Tibial nerve (tissue), 4 donors: ENCODE measurements at regions not wholly inside any gene's neighbourhood (a gene's known extent, or its start where the extent isn't known, plus 50 kb on each side); places are given as distances from the start of the nearest gene placed in this dataset.

Experiments used
- CTCF ChIP-seq, 5 experiments: fragments of 200-600 bp in 3 of 5; fragments of 450-650 bp in 2 of 5; sonication (generic) in 3 of 5; IDR thresholded peaks; one replicate each; pipeline ENCODE4 v1.5.1; 2016 to 2019; ENCODE audit warnings: antibody characterized with exemption in 5 of 5, mild to moderate bottlenecking in 3 of 5, moderate library complexity in 2 of 5
- EP300 ChIP-seq, 2 donors: sonication (generic); formaldehyde crosslinking; IDR thresholded peaks; one replicate each; pipeline ENCODE4 v1.6.1; 2017; ENCODE audit warnings: antibody characterized with exemption in 2 of 2, mild to moderate bottlenecking in 1 of 2
- POLR2A ChIP-seq, 2 donors: fragments of 450-650 bp; IDR thresholded peaks; one replicate each; pipeline ENCODE4 v1.6.1; 2017; ENCODE audit warnings: antibody characterized with exemption in 2 of 2, mild to moderate bottlenecking in 2 of 2, moderate library complexity in 2 of 2

DNA sequence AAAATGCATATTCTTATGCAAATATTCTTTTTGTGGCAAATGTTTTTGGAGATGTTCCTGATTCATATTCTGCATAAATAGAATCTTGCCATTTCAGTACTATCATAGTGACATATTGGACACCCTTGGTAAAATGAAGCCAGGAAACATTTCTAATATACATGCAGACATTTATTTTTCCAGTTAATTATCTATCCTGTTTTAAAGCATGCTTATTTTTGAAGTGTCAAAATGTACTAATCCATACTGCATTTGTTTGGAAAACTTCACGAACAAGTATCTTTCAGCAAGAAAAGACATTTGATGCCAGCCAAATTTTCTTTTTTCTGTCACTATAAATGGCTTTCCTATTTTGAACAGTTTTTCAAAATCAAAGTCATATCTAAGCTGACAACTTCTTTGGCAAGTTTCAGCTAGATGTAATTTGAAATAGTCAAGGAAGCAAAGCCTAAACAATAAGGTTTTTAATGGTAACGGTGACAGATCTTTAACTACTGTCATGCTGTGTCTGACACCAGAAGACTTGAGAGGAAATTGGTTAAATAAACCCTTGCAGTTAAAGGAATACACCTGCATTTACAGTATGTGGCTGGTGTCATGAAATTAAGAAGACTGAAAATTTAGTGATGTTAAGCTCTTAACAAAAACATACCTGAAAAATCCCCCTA is 284.3 kb downstream of the TLE1 start:
- TF ChIP-seq CTCF (IDR thresholded peaks at IDR 0.05) = no peak
- no peak for TF ChIP-seq EP300 (IDR thresholded peaks at IDR 0.05)
- no peak for TF ChIP-seq POLR2A (IDR thresholded peaks at IDR 0.05)
